Keratinocyte (primary cell): ENCODE measurements at regions not wholly inside any gene's neighbourhood (a gene's known extent, or its start where the extent isn't known, plus 50 kb on each side); places are given as distances from the start of the nearest gene placed in this dataset.

ENCODE experiments used
- DNase-seq: peaks from one replicate; pipeline ENCODE4 v3.0.0-alpha.2; 2011; ENCODE audit warnings: low read depth, missing footprints, low spot score
- FAIRE-seq: peaks from 2 replicates; lab custom pipeline; 2011; peaks lifted over from hg19 to GRCh38; lab: Jason Lieb, UNC
- H2AFZ ChIP-seq: 2 replicates; pipeline ENCODE4 v1.6.0; 2012; ENCODE audit warnings: low read length, control low read depth, inconsistent platforms; ENCODE audit not compliant: control insufficient read depth
- H3K27ac ChIP-seq: 2 replicates; pipeline ENCODE4 v1.5.1; 2011; ENCODE audit warnings: low read length; ENCODE audit not compliant: control insufficient read depth, insufficient read depth
- H3K27me3 ChIP-seq: 3 replicates; pipeline ENCODE4 v1.6.0; 2011; ENCODE audit warnings: low read length; ENCODE audit not compliant: control insufficient read depth, insufficient read depth; ENCODE audit errors: extremely low read depth
- H3K36me3 ChIP-seq, 2 experiments: 2 replicates in 1 of 2; 3 replicates in 1 of 2; pipeline ENCODE4 v1.5.1; 2011; ENCODE audit warnings: low read length in 2 of 2, mild to moderate bottlenecking in 1 of 2; ENCODE audit not compliant: control insufficient read depth in 2 of 2, insufficient read depth in 2 of 2; ENCODE audit errors: extremely low read depth in 1 of 2
- H3K4me1 ChIP-seq: 3 replicates; pipeline ENCODE4 v1.5.1; 2011; ENCODE audit warnings: low read length; ENCODE audit not compliant: control insufficient read depth, insufficient read depth; ENCODE audit errors: extremely low read depth
- H3K4me2 ChIP-seq: 3 replicates; pipeline ENCODE4 v1.6.0; 2011; ENCODE audit warnings: low read depth, low read length; ENCODE audit not compliant: control insufficient read depth, insufficient read depth; ENCODE audit errors: extremely low read depth
- H3K4me3 ChIP-seq, 3 experiments: fragments of 200-600 bp in 1 of 3; sonication (generic) in 1 of 3; 2 replicates in 2 of 3; 3 replicates in 1 of 3; pipeline ENCODE4 v1.5.1; 2011 to 2016; ENCODE audit warnings: low read length in 3 of 3, mild to moderate bottlenecking in 3 of 3, control low read depth in 2 of 3, inconsistent platforms in 1 of 3, low read depth in 1 of 3, mixed read lengths in 1 of 3, mixed run types in 1 of 3, moderate library complexity in 1 of 3; ENCODE audit not compliant: control insufficient read depth in 2 of 3, insufficient read depth in 2 of 3; ENCODE audit errors: extremely low read depth in 1 of 3
- H3K79me2 ChIP-seq: 2 replicates; pipeline ENCODE4 v1.6.0; 2012; ENCODE audit warnings: low read length; ENCODE audit not compliant: control insufficient read depth, insufficient read depth
- H3K9ac ChIP-seq: 3 replicates; pipeline ENCODE4 v1.6.0; 2011; ENCODE audit warnings: low read length; ENCODE audit not compliant: control insufficient read depth, insufficient read depth; ENCODE audit errors: extremely low read depth
- H3K9me1 ChIP-seq: 3 replicates; pipeline ENCODE4 v1.6.0; 2011; ENCODE audit warnings: low read length; ENCODE audit not compliant: control insufficient read depth, insufficient read depth; ENCODE audit errors: extremely low read depth
- H3K9me3 ChIP-seq: 2 replicates; pipeline ENCODE4 v1.5.1; 2012; ENCODE audit warnings: low read depth, low read length; ENCODE audit not compliant: control insufficient read depth
- H4K20me1 ChIP-seq: 3 replicates; pipeline ENCODE4 v1.6.0; 2011; ENCODE audit warnings: low read length; ENCODE audit not compliant: control insufficient read depth, insufficient read depth; ENCODE audit errors: extremely low read depth
- CTCF ChIP-seq, 3 experiments: IDR thresholded peaks in 1 of 3; conservative IDR thresholded peaks in 1 of 3; optimal IDR thresholded peaks in 1 of 3; 2 replicates in 2 of 3; 3 replicates in 1 of 3; pipeline versions ENCODE3 to v1.5.1; 2011; ENCODE audit warnings: low read length in 3 of 3, mild to moderate bottlenecking in 3 of 3, moderate library complexity in 2 of 3, control low read depth in 1 of 3, inconsistent platforms in 1 of 3; ENCODE audit not compliant: insufficient read depth in 2 of 3; ENCODE audit errors: extremely low read depth in 1 of 3
- EZH2 ChIP-seq: IDR thresholded peaks from one replicate; pipeline ENCODE4 v1.6.1; 2012; ENCODE audit warnings: inconsistent platforms, mild to moderate bottlenecking, low read length, moderate library complexity
- dilution Hi-C: fragments of 300-500 bp; cut with MboI; formaldehyde crosslinking; loops from one replicate; pipeline ENCODE4 v1.7.0; 2020; ENCODE audit warnings: low sequenced_read_pairs; ENCODE audit not compliant: extremely low pct_ligation_motif_present

- dilution Hi-C loops: no loop called here
- DNase-seq (no peak), FAIRE-seq (no peak)
- no peak overlapping the region for H3K4me2 ChIP-seq
- H4K20me1 ChIP-seq: no peaks in the 10 kb centered on the region
- H3K4me1 ChIP-seq: no peaks in the 10 kb centered on the region
- H3K79me2 ChIP-seq: no peaks in the 10 kb centered on the region
- H3K27ac ChIP-seq: no peak overlapping the region
- no peaks in the 10 kb centered on the region for H3K9me1 ChIP-seq
- H2AFZ ChIP-seq: no peak overlapping the region
- no peak overlapping the region for H3K9ac ChIP-seq
- H3K4me3 ChIP-seq: no peak overlapping the region
- no peaks in the 10 kb centered on the region for H3K36me3 ChIP-seq
- no peaks in the 10 kb centered on the region for H3K27me3 ChIP-seq
- H3K9me3 ChIP-seq: no peaks in the 10 kb centered on the region
- TF ChIP-seq EZH2 (no peak), CTCF (optimal IDR thresholded peaks at IDR 0.05 in 1 of 3, IDR thresholded peaks at IDR 0.05 in 1 of 3, conservative IDR thresholded peaks at IDR 0.05 in 1 of 3; ENCODE audit: extremely low read depth in 1 of 3, insufficient read depth in 2 of 3, low read length in 3 of 3) (no peak)
Measured at GRCh38 chr2:150759106-150759505, 271.6 kb upstream of the RND3 start.

GRCh38 chr2:150752229-150752628, 264.8 kb upstream of the RND3 start:
- FAIRE-seq (no peak), DNase-seq (no peak)
- Histone ChIP-seq H3K4me1 (no peaks in the 10 kb centered on the region), H3K27me3 (no peaks in the 10 kb centered on the region), H3K9me3 (no peaks in the 10 kb centered on the region), H3K4me2 (no peak overlapping the region), H4K20me1 (no peaks in the 10 kb centered on the region), H2AFZ (no peak overlapping the region), H3K9me1 (no peaks in the 10 kb centered on the region), H3K27ac (no peak overlapping the region), H3K36me3 (no peaks in the 10 kb centered on the region), H3K4me3 (no peak overlapping the region), H3K9ac (no peak overlapping the region), H3K79me2 (no peaks in the 10 kb centered on the region)
- no peak for TF ChIP-seq EZH2
- no peak for TF ChIP-seq CTCF (optimal IDR thresholded peaks at IDR 0.05 in 1 of 3, IDR thresholded peaks at IDR 0.05 in 1 of 3, conservative IDR thresholded peaks at IDR 0.05 in 1 of 3; ENCODE audit: extremely low read depth in 1 of 3, insufficient read depth in 2 of 3, low read length in 3 of 3)
- dilution Hi-C loops: no loop called here
